ENCODE measurements at regions not wholly inside any gene's neighbourhood (a gene's known extent, or its start where the extent isn't known, plus 50 kb on each side); places are given as distances from the start of the nearest gene placed in this dataset.

DNA sequence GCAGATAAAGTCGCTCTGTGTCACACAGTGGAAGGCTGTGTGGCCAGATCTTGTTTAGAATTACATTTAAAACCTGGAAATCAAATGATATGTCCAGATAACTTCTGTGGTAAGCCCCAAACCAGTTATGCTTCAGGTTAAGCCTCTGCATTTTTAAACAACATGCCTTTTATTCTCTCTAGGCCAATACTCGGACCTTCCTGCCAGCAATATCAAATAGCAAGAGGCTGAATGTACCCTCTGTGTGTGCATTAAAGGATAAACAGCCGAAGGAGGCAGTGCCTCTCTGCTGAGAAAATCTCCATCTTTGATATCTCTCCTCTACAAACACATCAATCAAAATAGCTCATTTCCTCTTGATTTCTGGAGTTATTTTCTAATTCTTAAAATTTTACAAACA lies 67.1 kb upstream of the TMEM260 start:
- no peaks in the 10 kb centered on the region for H3K79me2 ChIP-seq (ENCODE audit: insufficient read depth, low read length)
- TF ChIP-seq, protein P1, sequence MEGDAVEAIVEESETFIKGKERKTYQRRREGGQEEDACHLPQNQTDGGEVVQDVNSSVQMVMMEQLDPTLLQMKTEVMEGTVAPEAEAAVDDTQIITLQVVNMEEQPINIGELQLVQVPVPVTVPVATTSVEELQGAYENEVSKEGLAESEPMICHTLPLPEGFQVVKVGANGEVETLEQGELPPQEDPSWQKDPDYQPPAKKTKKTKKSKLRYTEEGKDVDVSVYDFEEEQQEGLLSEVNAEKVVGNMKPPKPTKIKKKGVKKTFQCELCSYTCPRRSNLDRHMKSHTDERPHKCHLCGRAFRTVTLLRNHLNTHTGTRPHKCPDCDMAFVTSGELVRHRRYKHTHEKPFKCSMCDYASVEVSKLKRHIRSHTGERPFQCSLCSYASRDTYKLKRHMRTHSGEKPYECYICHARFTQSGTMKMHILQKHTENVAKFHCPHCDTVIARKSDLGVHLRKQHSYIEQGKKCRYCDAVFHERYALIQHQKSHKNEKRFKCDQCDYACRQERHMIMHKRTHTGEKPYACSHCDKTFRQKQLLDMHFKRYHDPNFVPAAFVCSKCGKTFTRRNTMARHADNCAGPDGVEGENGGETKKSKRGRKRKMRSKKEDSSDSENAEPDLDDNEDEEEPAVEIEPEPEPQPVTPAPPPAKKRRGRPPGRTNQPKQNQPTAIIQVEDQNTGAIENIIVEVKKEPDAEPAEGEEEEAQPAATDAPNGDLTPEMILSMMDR (IDR thresholded peaks at IDR 0.05; ENCODE audit: low read length), result no peak
- TF ChIP-seq EZH2 (IDR thresholded peaks at IDR 0.05; ENCODE audit: borderline replicate concordance, low read length), result no peak
- no peaks in the 10 kb centered on the region for H3F3A ChIP-seq (ENCODE audit: insufficient read depth, low read length)
- H3K27ac ChIP-seq (ENCODE audit: low read depth, low read length, poor library complexity, severe bottlenecking), result no peak overlapping the region
- no peaks in the 10 kb centered on the region for H3K9me3 ChIP-seq (ENCODE audit: low read length)
- H3K4me2 ChIP-seq (ENCODE audit: low read length), result no peak overlapping the region
- no peaks in the 10 kb centered on the region for H3K4me1 ChIP-seq (ENCODE audit: insufficient read depth, low read length, severe bottlenecking)
- no peaks in the 10 kb centered on the region for H3K36me3 ChIP-seq (ENCODE audit: insufficient read depth, low read length)
- no peak overlapping the region for H2AFZ ChIP-seq (ENCODE audit: low read length)
- H4K20me1 ChIP-seq (ENCODE audit: insufficient read depth, low read length), result no peaks in the 10 kb centered on the region
- no peak overlapping the region for H3K9ac ChIP-seq (ENCODE audit: low read length)
- no peaks in the 10 kb centered on the region for H3K27me3 ChIP-seq (ENCODE audit: insufficient read depth, low read length)
- no peaks in the 10 kb centered on the region for H3K9me2 ChIP-seq (ENCODE audit: low read depth, low read length)
- H3K4me3 ChIP-seq (ENCODE audit: low read depth, low read length, poor library complexity, severe bottlenecking), result no peak overlapping the region

DNA sequence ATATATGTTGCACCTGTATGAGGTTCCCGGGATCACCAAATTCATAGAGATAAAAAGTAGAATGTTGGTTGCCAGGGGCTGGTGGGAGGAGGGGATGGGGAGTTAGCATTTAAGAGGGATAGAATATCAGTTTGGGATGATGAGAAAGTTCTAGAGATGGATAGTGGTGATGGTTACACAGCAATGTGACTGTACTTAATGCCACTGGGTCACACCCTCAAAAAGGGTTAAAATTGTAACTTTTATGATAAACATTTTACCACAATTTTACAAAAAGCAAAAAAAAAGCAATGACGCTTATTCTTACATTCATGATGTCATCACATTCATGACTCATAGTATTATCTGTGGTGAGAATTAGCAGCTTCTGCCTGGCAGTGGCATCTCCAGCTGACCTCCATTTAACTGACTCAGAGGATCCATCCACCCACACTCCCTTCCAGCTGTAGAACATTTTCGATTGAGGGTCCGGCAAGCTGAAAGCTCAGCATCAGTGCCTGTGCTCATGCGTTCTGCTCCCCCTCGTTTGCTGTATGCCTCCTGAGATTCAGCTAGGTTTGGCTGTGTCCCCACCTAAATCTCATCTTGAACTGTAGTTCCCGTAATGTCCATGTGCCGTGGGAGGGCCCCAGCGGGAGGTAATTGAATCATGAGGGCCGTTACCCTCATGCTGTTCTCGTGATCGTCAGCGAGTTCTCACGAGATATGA lies 64.8 kb upstream of the TMEM260 start:
- no peaks in the 10 kb centered on the region for H3K9me2 ChIP-seq (ENCODE audit: low read depth, low read length)
- no peak overlapping the region for H3K9ac ChIP-seq (ENCODE audit: low read length)
- H3K4me1 ChIP-seq (ENCODE audit: insufficient read depth, low read length, severe bottlenecking), result no peaks in the 10 kb centered on the region
- H3K27me3 ChIP-seq (ENCODE audit: insufficient read depth, low read length), result 0 out of 2 replicates have a peak, but pooled peaks cover 7% of the 10 kb centered on the region
- H3K9me3 ChIP-seq (ENCODE audit: low read length), result no peaks in the 10 kb centered on the region
- no peaks in the 10 kb centered on the region for H3K79me2 ChIP-seq (ENCODE audit: insufficient read depth, low read length)
- no peak for TF ChIP-seq EZH2 (IDR thresholded peaks at IDR 0.05; ENCODE audit: borderline replicate concordance, low read length)
- TF ChIP-seq, protein P1 (IDR thresholded peaks at IDR 0.05; ENCODE audit: low read length), result no peak
- no peak overlapping the region for H3K4me3 ChIP-seq (ENCODE audit: low read depth, low read length, poor library complexity, severe bottlenecking)
- no peaks in the 10 kb centered on the region for H4K20me1 ChIP-seq (ENCODE audit: insufficient read depth, low read length)
- H3K4me2 ChIP-seq (ENCODE audit: low read length), result no peak overlapping the region
- H3F3A ChIP-seq (ENCODE audit: insufficient read depth, low read length), result no peaks in the 10 kb centered on the region
- H3K27ac ChIP-seq (ENCODE audit: low read depth, low read length, poor library complexity, severe bottlenecking), result no peak overlapping the region
- no peaks in the 10 kb centered on the region for H3K36me3 ChIP-seq (ENCODE audit: insufficient read depth, low read length)
- H2AFZ ChIP-seq (ENCODE audit: low read length), result no peak overlapping the region

GRCh38 chr14:56515739-56516138 lies 63.9 kb upstream of the TMEM260 start:
- Histone ChIP-seq H3K4me3 (ENCODE audit: low read depth, low read length, poor library complexity, severe bottlenecking) (no peak overlapping the region), H4K20me1 (ENCODE audit: insufficient read depth, low read length) (no peaks in the 10 kb centered on the region), H2AFZ (ENCODE audit: low read length) (no peak overlapping the region), H3K4me2 (ENCODE audit: low read length) (no peak overlapping the region), H3K27ac (ENCODE audit: low read depth, low read length, poor library complexity, severe bottlenecking) (no peak overlapping the region), H3K79me2 (ENCODE audit: insufficient read depth, low read length) (no peaks in the 10 kb centered on the region), H3K4me1 (ENCODE audit: insufficient read depth, low read length, severe bottlenecking) (no peaks in the 10 kb centered on the region), H3F3A (ENCODE audit: insufficient read depth, low read length) (no peaks in the 10 kb centered on the region), H3K9me2 (ENCODE audit: low read depth, low read length) (no peaks in the 10 kb centered on the region), H3K9me3 (ENCODE audit: low read length) (no peaks in the 10 kb centered on the region), H3K36me3 (ENCODE audit: insufficient read depth, low read length) (no peaks in the 10 kb centered on the region), H3K27me3 (ENCODE audit: insufficient read depth, low read length) (0 out of 2 replicates have a peak, but pooled peaks cover 7% of the 10 kb centered on the region), H3K9ac (ENCODE audit: low read length) (no peak overlapping the region)
- TF ChIP-seq, protein P1 (IDR thresholded peaks at IDR 0.05; ENCODE audit: low read length), result no peak
- no peak for TF ChIP-seq EZH2 (IDR thresholded peaks at IDR 0.05; ENCODE audit: borderline replicate concordance, low read length)
